Mammary epithelial cell (primary cell): ENCODE measurements at regions not wholly inside any gene's neighbourhood (a gene's known extent, or its start where the extent isn't known, plus 50 kb on each side); places are given as distances from the start of the nearest gene placed in this dataset.

Experiments used
- CTCF ChIP-seq, 2 donors: IDR thresholded peaks in 1 of 2; conservative IDR thresholded peaks in 1 of 2; 2 replicates each; pipeline ENCODE4 v1.5.1; 2011 to 2012; ENCODE audit warnings: inconsistent platforms in 2 of 2, low read length in 2 of 2, mild to moderate bottlenecking in 2 of 2, control low read depth in 1 of 2, low read depth in 1 of 2; ENCODE audit not compliant: insufficient read depth in 1 of 2; ENCODE audit errors: extremely low read depth in 1 of 2
- EZH2 ChIP-seq: IDR thresholded peaks from 2 replicates; pipeline ENCODE4 v1.6.1; 2012; ENCODE audit warnings: low read length, inconsistent platforms, borderline replicate concordance

GRCh38 chr21:16418642-16419041, 688.9 kb downstream of the USP25 start:
- TF ChIP-seq EZH2 (no peak), CTCF (conservative IDR thresholded peaks at IDR 0.05 in 1 of 2, IDR thresholded peaks at IDR 0.05 in 1 of 2; ENCODE audit: extremely low read depth in 1 of 2, insufficient read depth in 1 of 2, low read depth in 1 of 2, low read length in 2 of 2) (no peak)
